HEK293 (cell line): ENCODE measurements at regions not wholly inside any gene's neighbourhood (a gene's known extent, or its start where the extent isn't known, plus 50 kb on each side); places are given as distances from the start of the nearest gene placed in this dataset.

Source experiments
- CTCF ChIA-PET: fragments of 350-600 bp; formaldehyde crosslinking; extraction: SDS; loops from one replicate; lab custom pipeline; 2021; ENCODE audit warnings: antibody characterized with exemption; lab: Yijun Ruan, JAX
- POLR2A ChIA-PET: fragments of 300-600 bp; formaldehyde crosslinking; extraction: SDS; loops from one replicate; lab custom pipeline; 2020; ENCODE audit warnings: antibody characterized with exemption, inconsistent platforms; lab: Yijun Ruan, JAX
- H3K27ac ChIP-seq: fragments of 200-500 bp; sonication (Bioruptor generic); 2 replicates; pipeline ENCODE4 v1.5.1; 2014; ENCODE audit warnings: low read depth, low read length, control low read depth, inconsistent platforms; ENCODE audit errors: extremely low read depth
- H3K36me3 ChIP-seq, 2 experiments: fragments of 200-500 bp in 1 of 2; sonication (Bioruptor generic) in 1 of 2; 1 replicate in 1 of 2; 2 replicates in 1 of 2; pipeline ENCODE4 v1.5.1; 2014 to 2017; ENCODE audit warnings: inconsistent platforms in 2 of 2, low read length in 2 of 2; ENCODE audit not compliant: control insufficient read depth in 2 of 2, insufficient read depth in 1 of 2
- H3K4me1 ChIP-seq: fragments of 200-500 bp; sonication (Bioruptor generic); 2 replicates; pipeline ENCODE4 v1.5.1; 2014; ENCODE audit warnings: mild to moderate bottlenecking, low read length, inconsistent platforms; ENCODE audit not compliant: control insufficient read depth, insufficient read depth
- H3K4me3 ChIP-seq: 2 replicates; pipeline ENCODE4 v1.5.1; 2011; ENCODE audit warnings: low read depth, mild to moderate bottlenecking, control low read depth, low read length, moderate library complexity
- H3K9me3 ChIP-seq: fragments of 200-500 bp; sonication (Bioruptor generic); 2 replicates; pipeline ENCODE4 v1.5.1; 2014; ENCODE audit warnings: low read depth, low read length, inconsistent platforms; ENCODE audit not compliant: control insufficient read depth, insufficient read depth
- BCL11A ChIP-seq: fragments of 450-650 bp; formaldehyde crosslinking; IDR thresholded peaks from 2 replicates; pipeline ENCODE4 v1.5.1; 2016; ENCODE audit warnings: low read depth, missing biosample characterization, missing genetic modification characterization
- CTCF ChIP-seq: fragments of 450-650 bp; formaldehyde crosslinking; IDR thresholded peaks from 2 replicates; pipeline ENCODE4 v1.5.1; 2016; ENCODE audit warnings: missing biosample characterization, missing genetic modification characterization
- MEIS1 ChIP-seq: sonication (generic); formaldehyde crosslinking; IDR thresholded peaks from 2 replicates; pipeline ENCODE4 v1.8.1; 2022; ENCODE audit warnings: missing genetic modification reagents, mild to moderate bottlenecking, borderline replicate concordance
- PRDM6 ChIP-seq: fragments of 450-650 bp; formaldehyde crosslinking; IDR thresholded peaks from 2 replicates; pipeline ENCODE4 v1.5.1; 2017; ENCODE audit warnings: missing biosample characterization, missing genetic modification characterization
- ZBTB11 ChIP-seq: fragments of 450-650 bp; formaldehyde crosslinking; conservative IDR thresholded peaks from 2 replicates; pipeline ENCODE4 v1.5.1; 2016; ENCODE audit warnings: low read depth, missing biosample characterization, missing genetic modification characterization
- ZBTB48 ChIP-seq: fragments of 450-650 bp; formaldehyde crosslinking; IDR thresholded peaks from 2 replicates; pipeline ENCODE4 v1.5.1; 2016; ENCODE audit warnings: missing biosample characterization, missing genetic modification characterization
- ZNF148 ChIP-seq: fragments of 450-650 bp; formaldehyde crosslinking; IDR thresholded peaks from 2 replicates; pipeline ENCODE4 v1.5.0; 2017; ENCODE audit warnings: missing biosample characterization, missing genetic modification characterization, borderline replicate concordance
- ZNF16 ChIP-seq: fragments of 450-650 bp; formaldehyde crosslinking; IDR thresholded peaks from 2 replicates; pipeline ENCODE4 v1.5.1; 2016; ENCODE audit warnings: low read depth, missing biosample characterization, missing genetic modification characterization
- ZNF214 ChIP-seq: fragments of 450-650 bp; formaldehyde crosslinking; IDR thresholded peaks from 2 replicates; pipeline ENCODE4 v1.5.1; 2017; ENCODE audit warnings: missing biosample characterization, mild to moderate bottlenecking, missing genetic modification characterization, borderline replicate concordance
- ZNF223 ChIP-seq: fragments of 450-650 bp; formaldehyde crosslinking; IDR thresholded peaks from 2 replicates; pipeline ENCODE4 v1.5.1; 2016; ENCODE audit warnings: missing biosample characterization, missing genetic modification characterization
- ZNF394 ChIP-seq: fragments of 450-650 bp; formaldehyde crosslinking; IDR thresholded peaks from 2 replicates; pipeline ENCODE4 v1.5.1; 2016; ENCODE audit warnings: missing biosample characterization, missing genetic modification characterization, mild to moderate bottlenecking, moderate library complexity, borderline replicate concordance
- ZNF398 ChIP-seq: fragments of 450-650 bp; formaldehyde crosslinking; IDR thresholded peaks from 2 replicates; pipeline ENCODE4 v1.5.1; 2017; ENCODE audit warnings: missing biosample characterization, missing genetic modification characterization
- ZNF423 ChIP-seq: fragments of 450-650 bp; formaldehyde crosslinking; IDR thresholded peaks from 2 replicates; pipeline ENCODE4 v1.5.1; 2016; ENCODE audit warnings: missing biosample characterization, missing genetic modification characterization
- ZNF561 ChIP-seq: fragments of 450-650 bp; IDR thresholded peaks from 2 replicates; pipeline ENCODE4 v1.5.1; 2018; ENCODE audit warnings: missing biosample characterization, missing genetic modification characterization, borderline replicate concordance
- ZNF639 ChIP-seq: fragments of 450-650 bp; formaldehyde crosslinking; IDR thresholded peaks from 2 replicates; pipeline ENCODE4 v1.5.1; 2016; ENCODE audit warnings: missing biosample characterization, missing genetic modification characterization
- ZNF645 ChIP-seq: fragments of 450-650 bp; formaldehyde crosslinking; IDR thresholded peaks from 2 replicates; pipeline ENCODE4; 2016; ENCODE audit warnings: missing biosample characterization, missing genetic modification characterization
- ZNF660 ChIP-seq: fragments of 450-650 bp; IDR thresholded peaks from 2 replicates; pipeline ENCODE4 v1.5.1; 2018; ENCODE audit warnings: missing biosample characterization, mild to moderate bottlenecking, missing genetic modification characterization
- ZNF830 ChIP-seq: fragments of 450-650 bp; IDR thresholded peaks from 2 replicates; pipeline ENCODE4 v1.5.0; 2018; ENCODE audit warnings: missing biosample characterization, missing genetic modification characterization, low read depth, mild to moderate bottlenecking, moderate library complexity
- ZSCAN4 ChIP-seq: fragments of 450-650 bp; formaldehyde crosslinking; IDR thresholded peaks from 2 replicates; pipeline ENCODE4 v1.5.1; 2017; ENCODE audit warnings: missing biosample characterization, missing genetic modification characterization

GRCh38 chr2:71842744-71843143, 304.9 kb downstream of the CYP26B1 start:
- Histone ChIP-seq H3K4me1 (no peaks in the 10 kb centered on the region), H3K4me3 (no peak overlapping the region), H3K27ac (no peak overlapping the region), H3K9me3 (no peaks in the 10 kb centered on the region), H3K36me3 (no peaks in the 10 kb centered on the region)
- CTCF ChIA-PET: no interaction called here
- POLR2A ChIA-PET: no interaction called here
- peak; percentile 81 for TF ChIP-seq ZSCAN4 (tag by site-specific recombination)
- no peak for TF ChIP-seq ZNF223 (tag by site-specific recombination)
- TF ChIP-seq ZNF394 (tag by site-specific recombination): no peak
- no peak for TF ChIP-seq CTCF

GRCh38 chr2:71839826-71840225, 307.8 kb downstream of the CYP26B1 start:
- Histone ChIP-seq H3K36me3 (no peaks in the 10 kb centered on the region), H3K27ac (no peak overlapping the region), H3K4me1 (no peaks in the 10 kb centered on the region), H3K4me3 (no peak overlapping the region), H3K9me3 (no peaks in the 10 kb centered on the region)
- ChIA-PET POLR2A (no interaction called here), CTCF (no interaction called here)
- TF ChIP-seq ZNF639: no peak
- TF ChIP-seq ZNF645 (tag by site-specific recombination): no peak
- TF ChIP-seq ZNF148 (tag by site-specific recombination): no peak
- no peak for TF ChIP-seq ZNF423 (tag by site-specific recombination)
- no peak for TF ChIP-seq ZNF660 (tag by site-specific recombination)
- no peak for TF ChIP-seq ZBTB11 (tag by site-specific recombination)
- TF ChIP-seq PRDM6 (tag by site-specific recombination): no peak
- no peak for TF ChIP-seq BCL11A (tag by site-specific recombination)
- no peak for TF ChIP-seq ZNF561
- no peak for TF ChIP-seq ZNF398 (tag by site-specific recombination)
- TF ChIP-seq ZNF830 (tag by site-specific recombination): no peak
- TF ChIP-seq ZNF16 (tag by site-specific recombination): no peak
- TF ChIP-seq ZBTB48 (tag by site-specific recombination): no peak
- no peak for TF ChIP-seq ZNF214 (tag by site-specific recombination)
- no peak for TF ChIP-seq MEIS1 (CRISPR knock-in tag)
